ENCODE measurements at regions not wholly inside any gene's neighbourhood (a gene's known extent, or its start where the extent isn't known, plus 50 kb on each side); places are given as distances from the start of the nearest gene placed in this dataset.

GRCh38 chr13:37944869-37945442 is 75.4 kb upstream of the TRPC4 start:
- TF ChIP-seq CTCF (IDR thresholded peaks at IDR 0.05), result no peak

DNA sequence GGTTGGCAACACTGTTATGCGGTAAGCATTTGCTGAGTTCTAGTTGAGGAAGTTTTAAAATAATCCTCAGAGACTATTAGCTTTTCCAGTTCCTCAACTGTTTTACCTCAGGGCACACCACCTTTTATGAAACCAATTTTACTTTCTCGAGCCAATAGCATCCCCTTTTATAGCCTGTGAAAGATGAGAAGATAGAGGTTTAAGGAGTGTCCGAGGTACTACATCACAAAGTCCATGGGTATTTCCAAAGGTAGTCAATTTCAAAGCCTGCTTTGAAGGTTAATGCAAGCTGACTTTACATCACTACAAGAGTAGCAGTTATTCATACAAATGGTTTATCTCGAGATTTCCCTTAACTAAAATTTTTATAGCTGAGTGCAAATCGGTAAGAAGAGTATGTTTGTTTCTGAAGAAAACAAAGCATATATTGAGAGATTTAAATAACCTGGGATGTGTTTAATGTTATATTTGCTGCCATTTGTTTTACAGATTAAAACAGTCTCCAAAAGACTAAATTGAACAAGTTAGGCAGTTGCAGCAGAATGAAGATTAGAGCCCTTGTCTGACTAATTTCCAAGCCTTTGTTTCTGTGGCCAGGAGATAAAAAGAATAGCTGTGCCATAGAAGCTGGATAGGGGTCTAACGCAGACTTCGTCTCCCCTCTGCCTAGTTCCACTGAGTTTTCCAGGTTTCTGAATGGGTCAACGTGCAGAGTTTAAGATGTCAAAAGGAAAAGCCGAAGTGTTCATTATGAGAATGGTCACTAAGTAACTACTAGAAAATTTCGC is 74.7 kb upstream of the TRPC4 start:
- TF ChIP-seq CTCF (IDR thresholded peaks at IDR 0.05), result no peak

- no peak for TF ChIP-seq CTCF (IDR thresholded peaks at IDR 0.05)
Observed at GRCh38 chr13:37942929-37943328, 73.4 kb upstream of the TRPC4 start.

DNA sequence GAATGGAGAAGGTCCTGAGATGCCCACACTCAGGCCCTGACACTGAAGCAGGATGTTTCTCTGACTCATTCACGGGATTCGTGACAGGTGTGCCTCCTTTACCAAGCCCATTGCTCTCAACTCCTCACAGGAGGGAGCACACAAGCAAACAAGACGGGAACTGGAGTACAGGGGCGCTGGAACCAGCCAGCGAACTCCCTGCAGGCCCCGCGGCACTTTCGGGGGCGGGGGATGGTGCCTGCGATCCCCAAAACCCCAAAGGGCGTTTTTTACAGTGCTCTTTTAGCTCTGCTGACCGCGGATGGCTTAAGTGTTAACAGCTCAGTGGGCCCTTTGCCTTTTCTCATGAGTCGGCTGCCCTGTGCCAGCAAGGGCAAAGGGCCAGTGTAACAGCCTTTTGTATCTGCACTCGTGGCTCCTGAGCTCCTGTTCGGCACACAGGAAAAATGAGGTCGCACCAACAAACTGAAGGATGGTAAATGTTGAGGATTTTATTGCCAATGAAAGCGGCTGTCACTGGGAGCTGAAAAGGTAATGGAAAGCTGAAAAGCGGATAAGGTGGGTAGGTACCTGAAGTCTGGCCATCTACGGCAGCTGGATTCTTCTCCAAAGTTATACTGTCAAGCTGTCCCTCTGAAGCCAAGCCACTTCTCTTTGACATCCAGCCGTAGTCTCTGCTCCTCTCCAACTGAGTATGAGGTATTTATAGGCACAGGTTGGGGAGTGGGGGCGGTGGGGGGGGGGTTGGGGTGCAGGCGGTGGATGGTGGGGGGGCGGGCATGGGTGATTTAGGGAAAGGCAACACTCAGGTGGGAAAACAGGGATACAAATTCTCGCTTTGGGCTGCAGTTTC is 65.0 kb upstream of the TRPC4 start:
- no peak for TF ChIP-seq CTCF (IDR thresholded peaks at IDR 0.05)

- no peak for TF ChIP-seq CTCF (IDR thresholded peaks at IDR 0.05)
Observed at GRCh38 chr13:37929308-37929707, 59.7 kb upstream of the TRPC4 start.

DNA sequence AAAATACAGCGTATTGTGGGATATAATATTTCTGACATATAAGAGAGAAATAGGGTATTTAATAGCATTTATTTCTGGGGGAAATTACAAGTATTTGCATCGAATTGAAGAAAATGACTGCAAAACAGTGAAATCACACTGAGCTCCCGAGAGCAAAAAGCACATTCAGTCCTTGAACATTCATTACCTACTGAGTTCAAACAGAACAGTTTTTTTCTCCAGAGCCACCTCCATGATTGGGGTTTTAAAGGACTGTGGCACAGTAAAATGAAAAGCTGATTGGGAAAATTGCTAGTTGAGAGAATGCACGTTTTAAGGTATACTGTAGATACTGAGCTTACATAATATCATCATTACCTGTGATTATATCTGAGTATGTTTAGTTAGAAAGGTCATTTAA is 58.0 kb upstream of the TRPC4 start:
- TF ChIP-seq CTCF (IDR thresholded peaks at IDR 0.05), result no peak

DNA sequence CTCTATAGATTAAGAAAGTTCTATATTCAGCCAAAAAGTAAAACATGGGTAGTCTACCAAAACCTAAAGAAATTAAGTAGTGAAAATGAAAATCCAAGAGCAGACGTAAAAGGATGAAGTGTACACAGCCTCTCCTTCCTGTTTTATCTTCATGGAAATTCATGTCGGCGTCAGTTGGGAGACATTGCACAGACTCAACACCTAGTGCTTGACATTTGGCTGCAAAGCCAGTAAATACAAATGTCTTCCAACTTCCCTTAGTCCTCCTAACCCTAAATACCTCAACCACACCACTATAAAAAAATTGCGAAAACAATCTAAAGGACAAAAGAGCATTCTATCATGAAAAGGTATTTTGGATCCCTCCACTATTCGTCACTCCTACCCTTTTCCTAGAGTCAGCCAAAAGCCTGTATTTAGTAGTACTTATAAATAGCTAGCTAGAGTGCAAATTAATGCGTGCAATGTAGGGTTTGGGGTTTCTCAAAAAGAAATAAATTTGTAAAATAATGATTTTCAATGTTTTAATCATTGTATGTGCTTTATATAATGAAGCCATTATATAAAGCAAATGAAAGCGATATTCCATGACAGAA is 56.4 kb upstream of the TRPC4 start:
- no peak for TF ChIP-seq CTCF (IDR thresholded peaks at IDR 0.05)

Measured in LNCAP (cell line).